Astrocyte (in vitro differentiated cells and primary cell): ENCODE measurements at regions not wholly inside any gene's neighbourhood (a gene's known extent, or its start where the extent isn't known, plus 50 kb on each side); places are given as distances from the start of the nearest gene placed in this dataset.

ENCODE experiments used
- DNase-seq: peaks from one replicate; pipeline ENCODE4 v3.0.0-alpha.2; 2010; ENCODE audit warnings: low read depth
- FAIRE-seq: peaks from 2 replicates; lab custom pipeline; 2011; peaks lifted over from hg19 to GRCh38; lab: Jason Lieb, UNC
- H2AFZ ChIP-seq: 2 replicates; pipeline ENCODE4 v1.6.0; 2012; ENCODE audit warnings: low read depth, low read length, inconsistent platforms
- H3K27ac ChIP-seq: 2 replicates; pipeline ENCODE4 v1.5.1; 2011; ENCODE audit warnings: low read depth, low read length, inconsistent platforms
- H3K27me3 ChIP-seq: 2 replicates; pipeline ENCODE4 v1.6.0; 2011; ENCODE audit warnings: low read length, inconsistent platforms; ENCODE audit not compliant: insufficient read depth
- H3K36me3 ChIP-seq: 2 replicates; pipeline ENCODE4 v1.5.1; 2011; ENCODE audit warnings: low read length, inconsistent platforms; ENCODE audit not compliant: insufficient read depth
- H3K4me1 ChIP-seq: 2 replicates; pipeline ENCODE4 v1.5.1; 2011; ENCODE audit warnings: low read length, inconsistent platforms; ENCODE audit not compliant: insufficient read depth
- H3K4me2 ChIP-seq: 2 replicates; pipeline ENCODE4 v1.6.0; 2012; ENCODE audit warnings: low read length, inconsistent platforms
- H3K4me3 ChIP-seq: 2 replicates; pipeline ENCODE4 v1.5.1; 2011; ENCODE audit warnings: low read depth, mild to moderate bottlenecking, low read length, inconsistent platforms; ENCODE audit not compliant: insufficient read depth
- H3K79me2 ChIP-seq: 2 replicates; pipeline ENCODE4 v1.6.0; 2012; ENCODE audit warnings: mild to moderate bottlenecking, low read length, inconsistent platforms; ENCODE audit not compliant: insufficient read depth
- H3K9ac ChIP-seq: 2 replicates; pipeline ENCODE4 v1.6.0; 2012; ENCODE audit warnings: mild to moderate bottlenecking, low read length, inconsistent platforms
- H3K9me3 ChIP-seq: 2 replicates; pipeline ENCODE4 v1.5.1; 2012; ENCODE audit warnings: low read depth, mild to moderate bottlenecking, low read length, inconsistent platforms; ENCODE audit not compliant: insufficient read depth
- H4K20me1 ChIP-seq: 2 replicates; pipeline ENCODE4 v1.6.0; 2012; ENCODE audit warnings: low read length, inconsistent platforms; ENCODE audit not compliant: insufficient read depth
- H3K27ac Mint-ChIP-seq: one replicate; pipeline ENCODE4 v1.8.0; 2021; ENCODE audit warnings: mild to moderate bottlenecking, mixed read lengths; ENCODE audit not compliant: unreplicated experiment
- H3K27me3 Mint-ChIP-seq: one replicate; pipeline ENCODE4 v1.8.0; 2021; ENCODE audit warnings: low read depth, mixed read lengths; ENCODE audit not compliant: unreplicated experiment
- H3K36me3 Mint-ChIP-seq: one replicate; pipeline ENCODE4 v1.8.0; 2021; ENCODE audit warnings: low read depth, mixed read lengths; ENCODE audit not compliant: unreplicated experiment
- H3K4me1 Mint-ChIP-seq: one replicate; pipeline ENCODE4 v1.8.0; 2021; ENCODE audit warnings: low read depth, mixed read lengths; ENCODE audit not compliant: unreplicated experiment
- H3K4me3 Mint-ChIP-seq: one replicate; pipeline ENCODE4 v1.8.0; 2021; ENCODE audit warnings: mild to moderate bottlenecking, moderate library complexity, mixed read lengths; ENCODE audit not compliant: unreplicated experiment
- H3K9me3 Mint-ChIP-seq: one replicate; pipeline ENCODE4 v1.8.0; 2021; ENCODE audit warnings: mild to moderate bottlenecking, mixed read lengths; ENCODE audit not compliant: unreplicated experiment
- CTCF ChIP-seq: IDR thresholded peaks from 2 replicates; pipeline ENCODE4 v1.5.1; 2011; ENCODE audit warnings: low read depth, mild to moderate bottlenecking, inconsistent platforms, low read length, moderate library complexity; ENCODE audit not compliant: insufficient read depth
- EZH2 ChIP-seq: IDR thresholded peaks from 2 replicates; pipeline ENCODE4 v1.6.1; 2012; ENCODE audit warnings: mild to moderate bottlenecking, low read length, inconsistent platforms; ENCODE audit not compliant: insufficient read depth

GRCh38 chr1:68780919-68781318 is 284.0 kb upstream of the DEPDC1 start:
- H4K20me1 ChIP-seq: no peaks in the 10 kb centered on the region
- no peaks in the 10 kb centered on the region for H3K36me3 ChIP-seq
- H3K27ac ChIP-seq: no peak overlapping the region
- no peak overlapping the region for H3K27ac Mint-ChIP-seq
- H3K4me1 Mint-ChIP-seq: no peaks in the 10 kb centered on the region
- no peak overlapping the region for H3K9ac ChIP-seq
- TF ChIP-seq EZH2: no peak
- no peak for TF ChIP-seq CTCF
- H3K36me3 Mint-ChIP-seq: peaks cover 4% of the 10 kb centered on the region
- H3K9me3 Mint-ChIP-seq: peaks cover 11% of the 10 kb centered on the region
- no peaks in the 10 kb centered on the region for H3K9me3 ChIP-seq
- no peak for FAIRE-seq
- H3K79me2 ChIP-seq: no peaks in the 10 kb centered on the region
- no peaks in the 10 kb centered on the region for H3K27me3 Mint-ChIP-seq
- DNase-seq: no peak
- no peak overlapping the region for H2AFZ ChIP-seq
- no peaks in the 10 kb centered on the region for H3K27me3 ChIP-seq
- H3K4me3 Mint-ChIP-seq: no peak overlapping the region
- no peak overlapping the region for H3K4me2 ChIP-seq
- H3K4me3 ChIP-seq: no peak overlapping the region
- H3K4me1 ChIP-seq: no peaks in the 10 kb centered on the region

GRCh38 chr1:68782890-68783289 is 286.0 kb upstream of the DEPDC1 start:
- TF ChIP-seq EZH2: no peak
- no peak overlapping the region for H2AFZ ChIP-seq
- Mint-ChIP-seq H3K27ac (no peak overlapping the region), H3K36me3 (peaks cover 4% of the 10 kb centered on the region), H3K4me1 (no peaks in the 10 kb centered on the region), H3K9me3 (peaks cover 11% of the 10 kb centered on the region), H3K4me3 (no peak overlapping the region), H3K27me3 (no peaks in the 10 kb centered on the region)
- no peak overlapping the region for H3K9ac ChIP-seq
- no peak overlapping the region for H3K4me3 ChIP-seq
- H4K20me1 ChIP-seq: no peaks in the 10 kb centered on the region
- DNase-seq (no peak), FAIRE-seq (no peak)
- H3K79me2 ChIP-seq: no peaks in the 10 kb centered on the region
- no peaks in the 10 kb centered on the region for H3K36me3 ChIP-seq
- no peaks in the 10 kb centered on the region for H3K9me3 ChIP-seq
- no peaks in the 10 kb centered on the region for H3K4me1 ChIP-seq
- no peak overlapping the region for H3K27ac ChIP-seq
- no peaks in the 10 kb centered on the region for H3K27me3 ChIP-seq
- H3K4me2 ChIP-seq: no peak overlapping the region

GRCh38 chr1:68785328-68785727 is 288.4 kb upstream of the DEPDC1 start:
- no peak overlapping the region for H3K27ac ChIP-seq
- H4K20me1 ChIP-seq: no peaks in the 10 kb centered on the region
- H3K36me3 Mint-ChIP-seq: peaks cover under 1% of the 10 kb centered on the region
- no peaks in the 10 kb centered on the region for H3K79me2 ChIP-seq
- H3K27ac Mint-ChIP-seq: no peak overlapping the region
- no peak overlapping the region for H3K4me3 ChIP-seq
- no peak overlapping the region for H3K4me3 Mint-ChIP-seq
- H3K9me3 ChIP-seq: no peaks in the 10 kb centered on the region
- no peaks in the 10 kb centered on the region for H3K4me1 ChIP-seq
- no peak overlapping the region for H2AFZ ChIP-seq
- no peak overlapping the region for H3K9ac ChIP-seq
- no peaks in the 10 kb centered on the region for H3K36me3 ChIP-seq
- peaks cover 3% of the 10 kb centered on the region for H3K9me3 Mint-ChIP-seq
- TF ChIP-seq EZH2 (no peak), CTCF (no peak)
- FAIRE-seq (no peak), DNase-seq (no peak)
- H3K4me1 Mint-ChIP-seq: no peaks in the 10 kb centered on the region
- no peaks in the 10 kb centered on the region for H3K27me3 ChIP-seq
- H3K27me3 Mint-ChIP-seq: no peaks in the 10 kb centered on the region
- H3K4me2 ChIP-seq: no peak overlapping the region
